Skeletal muscle satellite cell (primary cell): ENCODE measurements at regions not wholly inside any gene's neighbourhood (a gene's known extent, or its start where the extent isn't known, plus 50 kb on each side); places are given as distances from the start of the nearest gene placed in this dataset.

Experiments used
- H3K27me3 ChIP-seq: 2 replicates; pipeline ENCODE4 v1.7.0; 2013; ENCODE audit warnings: low read length; ENCODE audit not compliant: control insufficient read depth, insufficient read depth
- H3K36me3 ChIP-seq: 2 replicates; pipeline ENCODE4 v1.7.0; 2013; ENCODE audit warnings: mild to moderate bottlenecking, control low read depth, low read length; ENCODE audit not compliant: insufficient read depth
- H3K4me1 ChIP-seq: 2 replicates; pipeline ENCODE4 v1.7.0; 2013; ENCODE audit warnings: low read length; ENCODE audit not compliant: control insufficient read depth, insufficient read depth
- H3K4me2 ChIP-seq: 2 replicates; pipeline ENCODE4 v1.7.0; 2013; ENCODE audit warnings: mild to moderate bottlenecking, low read length
- H3K4me3 ChIP-seq: 2 replicates; pipeline ENCODE4 v1.7.0; 2013; ENCODE audit warnings: low read length
- H3K9ac ChIP-seq: 2 replicates; pipeline ENCODE4 v1.7.0; 2013; ENCODE audit warnings: mild to moderate bottlenecking, low read depth, low read length, moderate library complexity
- H3K9me3 ChIP-seq: replicated peaks from 2 replicates; pipeline ENCODE4 v1.7.0; 2013; ENCODE audit warnings: mild to moderate bottlenecking, control low read depth, low read length

GRCh38 chr22:49592780-49593501 lies 234.7 kb downstream of the BRD1 start:
- H3K4me1 ChIP-seq, result no peaks in the 10 kb centered on the region
- no peak overlapping the region for H3K4me2 ChIP-seq

DNA sequence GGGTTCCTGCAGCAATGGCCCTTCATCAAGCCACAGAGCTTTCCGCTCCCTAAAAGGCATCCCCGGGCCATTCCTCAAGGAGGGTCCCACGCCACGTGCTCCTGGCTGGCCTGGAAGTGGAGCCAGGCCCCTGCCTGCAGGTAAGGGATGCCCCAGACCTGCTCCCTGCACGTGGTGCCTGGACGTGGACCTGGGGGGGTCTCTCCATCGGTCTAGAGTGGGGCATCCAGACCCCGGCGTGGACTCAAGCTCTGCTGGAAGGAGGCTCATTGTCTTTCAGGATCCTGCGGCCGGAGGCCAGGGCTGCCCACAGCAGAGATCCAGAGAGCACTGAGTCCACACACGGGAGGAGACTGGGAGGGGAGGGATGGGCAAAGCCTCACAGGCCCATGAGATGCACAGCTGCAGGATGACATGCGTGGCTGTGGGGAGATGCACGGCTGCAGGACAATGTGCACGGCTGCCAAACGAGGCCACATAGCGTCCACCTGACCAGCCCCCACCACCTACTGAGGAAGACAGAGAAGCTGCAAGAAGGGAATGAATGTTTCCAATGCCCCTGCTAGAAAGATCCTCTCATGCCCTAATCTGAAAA lies 236.7 kb downstream of the BRD1 start:
- Histone ChIP-seq H3K9me3 (peaks cover 17% of the 10 kb centered on the region), H3K4me1 (no peaks in the 10 kb centered on the region), H3K36me3 (no peaks in the 10 kb centered on the region), H3K27me3 (no peaks in the 10 kb centered on the region), H3K4me3 (no peak overlapping the region), H3K9ac (no peak overlapping the region), H3K4me2 (no peak overlapping the region)

More at GRCh38 chr22:49592780-49593501, 234.7 kb downstream of the BRD1 start:
- Histone ChIP-seq H3K9me3 (peaks cover 23% of the 10 kb centered on the region), H3K36me3 (no peaks in the 10 kb centered on the region), H3K4me3 (no peak overlapping the region), H3K27me3 (no peaks in the 10 kb centered on the region), H3K9ac (no peak overlapping the region)

GRCh38 chr22:49590381-49590780 lies 237.3 kb downstream of the BRD1 start:
- Histone ChIP-seq H3K9me3 (peaks cover 22% of the 10 kb centered on the region), H3K9ac (no peak overlapping the region), H3K27me3 (no peaks in the 10 kb centered on the region), H3K4me3 (no peak overlapping the region), H3K36me3 (no peaks in the 10 kb centered on the region), H3K4me2 (no peak overlapping the region), H3K4me1 (no peaks in the 10 kb centered on the region)

- peaks cover 16% of the 10 kb centered on the region for H3K9me3 ChIP-seq
- no peak overlapping the region for H3K4me2 ChIP-seq
- no peaks in the 10 kb centered on the region for H3K27me3 ChIP-seq
- no peaks in the 10 kb centered on the region for H3K36me3 ChIP-seq
- no peaks in the 10 kb centered on the region for H3K4me1 ChIP-seq
- H3K4me3 ChIP-seq, result no peak overlapping the region
- no peak overlapping the region for H3K9ac ChIP-seq
Measured at GRCh38 chr22:49589811-49590210, 237.9 kb downstream of the BRD1 start.

GRCh38 chr22:49589301-49589700 lies 238.4 kb downstream of the BRD1 start:
- Histone ChIP-seq H3K9ac (no peak overlapping the region), H3K9me3 (peaks cover 21% of the 10 kb centered on the region), H3K36me3 (no peaks in the 10 kb centered on the region), H3K4me1 (no peaks in the 10 kb centered on the region), H3K4me3 (no peak overlapping the region), H3K27me3 (no peaks in the 10 kb centered on the region), H3K4me2 (no peak overlapping the region)

DNA sequence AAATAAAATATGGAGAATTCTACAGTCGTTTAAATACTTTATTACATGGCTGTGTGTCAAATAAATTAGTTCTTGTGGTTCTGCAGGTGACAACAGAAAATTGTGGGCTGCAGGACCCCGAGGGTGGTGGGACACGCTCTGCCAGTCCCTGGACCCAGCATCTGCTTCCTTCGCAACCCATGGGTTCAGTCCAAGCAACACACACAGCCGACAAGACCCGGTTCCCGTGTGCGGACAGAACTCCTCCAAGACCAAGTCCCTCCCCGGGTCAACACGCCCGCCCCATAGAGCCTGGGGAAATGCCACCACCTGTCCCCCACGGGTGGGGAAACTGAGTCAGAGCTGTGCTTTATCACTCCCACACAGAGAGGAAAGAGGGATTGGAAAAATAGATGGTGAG lies 238.9 kb downstream of the BRD1 start:
- peaks cover 21% of the 10 kb centered on the region for H3K9me3 ChIP-seq
- H3K4me3 ChIP-seq, result no peak overlapping the region
- no peaks in the 10 kb centered on the region for H3K36me3 ChIP-seq
- H3K9ac ChIP-seq, result no peak overlapping the region
- H3K27me3 ChIP-seq, result no peaks in the 10 kb centered on the region
- no peaks in the 10 kb centered on the region for H3K4me1 ChIP-seq
- H3K4me2 ChIP-seq, result no peak overlapping the region

GRCh38 chr22:49587987-49588386 lies 239.7 kb downstream of the BRD1 start:
- Histone ChIP-seq H3K9ac (no peak overlapping the region), H3K9me3 (peaks cover 19% of the 10 kb centered on the region), H3K4me2 (no peak overlapping the region), H3K4me1 (no peaks in the 10 kb centered on the region), H3K4me3 (no peak overlapping the region), H3K36me3 (no peaks in the 10 kb centered on the region), H3K27me3 (no peaks in the 10 kb centered on the region)

DNA sequence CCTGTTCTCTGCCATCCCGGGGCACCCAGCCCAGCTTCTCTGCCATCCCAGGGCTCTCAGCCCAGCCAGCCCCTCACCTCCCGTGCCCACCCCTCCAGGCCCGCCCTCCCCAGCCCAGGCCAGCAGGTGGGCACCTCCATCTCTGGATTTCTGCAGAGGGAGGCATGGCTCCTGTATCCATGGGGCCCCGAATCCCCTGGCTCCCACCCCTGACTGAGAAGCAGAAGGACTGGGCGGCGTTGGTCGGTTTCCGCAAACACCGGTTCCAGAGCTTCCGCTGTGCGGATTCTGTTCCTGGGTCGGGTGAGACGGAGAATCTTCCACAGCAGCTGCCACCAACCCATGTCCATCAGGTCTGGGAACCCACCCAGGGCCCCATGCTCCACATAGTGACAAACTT lies 240.3 kb downstream of the BRD1 start:
- peaks cover 19% of the 10 kb centered on the region for H3K9me3 ChIP-seq

GRCh38 chr22:49586873-49587272 lies 240.8 kb downstream of the BRD1 start:
- H3K4me1 ChIP-seq, result no peaks in the 10 kb centered on the region
- no peak overlapping the region for H3K4me3 ChIP-seq
- no peak overlapping the region for H3K9ac ChIP-seq
- H3K4me2 ChIP-seq, result no peak overlapping the region
- H3K9me3 ChIP-seq, result peaks cover 19% of the 10 kb centered on the region
- no peaks in the 10 kb centered on the region for H3K27me3 ChIP-seq
- no peaks in the 10 kb centered on the region for H3K36me3 ChIP-seq

More for the DNA sequence above, 240.3 kb downstream of the BRD1 start:
- Histone ChIP-seq H3K4me2 (no peak overlapping the region), H3K36me3 (no peaks in the 10 kb centered on the region), H3K4me1 (no peaks in the 10 kb centered on the region), H3K4me3 (no peak overlapping the region), H3K27me3 (no peaks in the 10 kb centered on the region), H3K9ac (no peak overlapping the region)

- no peaks in the 10 kb centered on the region for H3K4me1 ChIP-seq
- H3K27me3 ChIP-seq, result no peaks in the 10 kb centered on the region
- H3K9me3 ChIP-seq, result peaks cover 19% of the 10 kb centered on the region
- no peaks in the 10 kb centered on the region for H3K36me3 ChIP-seq
- no peak overlapping the region for H3K9ac ChIP-seq
- no peak overlapping the region for H3K4me3 ChIP-seq
- no peak overlapping the region for H3K4me2 ChIP-seq
Measured at GRCh38 chr22:49586244-49586748, 241.4 kb downstream of the BRD1 start.

DNA sequence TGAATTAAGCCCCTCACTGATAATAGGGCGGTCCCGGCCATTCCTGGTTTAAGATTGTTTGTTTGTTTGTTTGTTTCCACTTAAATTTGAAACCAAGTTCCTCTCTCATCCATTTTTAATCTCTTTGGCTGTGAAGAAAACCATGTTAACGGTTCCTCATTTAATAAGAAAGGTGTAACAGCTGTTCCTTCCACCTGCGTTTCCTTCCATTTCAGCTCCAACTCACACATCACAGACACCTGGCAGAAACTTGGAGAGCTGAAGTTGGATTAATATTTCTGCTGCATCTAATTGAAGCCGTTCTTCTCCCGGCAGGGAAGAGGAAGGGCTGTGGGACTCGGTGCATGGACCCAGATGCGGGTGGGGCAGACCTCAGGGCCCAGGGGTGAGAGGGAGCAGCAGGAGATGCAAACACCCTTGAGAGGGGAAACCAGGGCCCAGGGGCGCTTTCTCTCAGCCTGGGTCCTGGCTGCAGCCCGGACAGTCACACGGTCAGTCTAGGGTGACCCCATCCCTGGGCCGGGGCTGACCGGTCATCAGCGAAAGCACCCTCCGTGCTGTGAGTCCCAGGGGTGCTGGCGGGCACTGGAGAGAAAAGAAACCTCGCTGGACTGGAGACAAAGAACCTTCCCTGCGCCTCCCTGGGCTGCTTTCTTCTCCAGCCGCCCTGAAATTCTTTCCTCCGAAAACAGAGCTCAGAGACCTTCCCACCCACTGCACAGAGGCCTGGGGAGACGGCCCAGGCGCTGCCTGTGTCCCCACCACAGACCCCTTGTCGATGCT lies 242.0 kb downstream of the BRD1 start:
- Histone ChIP-seq H3K4me3 (no peak overlapping the region), H3K9ac (no peak overlapping the region), H3K4me1 (no peaks in the 10 kb centered on the region), H3K9me3 (peaks cover 23% of the 10 kb centered on the region), H3K4me2 (no peak overlapping the region), H3K36me3 (no peaks in the 10 kb centered on the region), H3K27me3 (no peaks in the 10 kb centered on the region)
